Activated naive CD8-positive, alpha-beta T cell treated with anti-CD3 and anti-CD28 coated beads, Interleukin-2, amount 10 ng/mL, durations not matched to agents 7 days and 5 days (primary cell): ENCODE measurements at regions not wholly inside any gene's neighbourhood (a gene's known extent, or its start where the extent isn't known, plus 50 kb on each side); places are given as distances from the start of the nearest gene placed in this dataset.

Experiments used
- ATAC-seq: fragments of 150-1000 bp; cut with Tn5 transposase; one replicate; pipeline ENCODE4 v1.10.0; 2021; ENCODE audit warnings: low read depth, moderate library complexity
- POLR2A ChIA-PET: fragments of 350-600 bp; sonication (Branson Sonifier 250); formaldehyde crosslinking; loops from one replicate; lab custom pipeline; 2021; ENCODE audit warnings: antibody characterized with exemption; lab: Charles Lee
- DNase-seq: peaks from one replicate; pipeline ENCODE4 v3.0.0; 2021
- H3K27ac Mint-ChIP-seq: one replicate; pipeline ENCODE4 v1.8.0; 2022; ENCODE audit warnings: mild to moderate bottlenecking, mixed read lengths
- H3K27me3 Mint-ChIP-seq: one replicate; pipeline ENCODE4 v1.8.0; 2022; ENCODE audit warnings: mild to moderate bottlenecking, moderate library complexity, mixed read lengths
- H3K36me3 Mint-ChIP-seq: one replicate; pipeline ENCODE4 v1.8.0; 2021; ENCODE audit warnings: mild to moderate bottlenecking, mixed read lengths
- H3K4me1 Mint-ChIP-seq: one replicate; pipeline ENCODE4 v1.8.0; 2021; ENCODE audit warnings: mixed read lengths
- H3K4me3 Mint-ChIP-seq: one replicate; pipeline ENCODE4 v1.8.0; 2022; ENCODE audit warnings: mild to moderate bottlenecking, moderate library complexity, mixed read lengths
- H3K9me3 Mint-ChIP-seq: one replicate; pipeline ENCODE4 v1.8.0; 2021; ENCODE audit warnings: mixed read lengths

GRCh38 chr6:145247692-145248419 lies 487.5 kb downstream of the EPM2A start:
- H3K4me3 Mint-ChIP-seq = no peak overlapping the region
- no peaks in the 10 kb centered on the region for H3K36me3 Mint-ChIP-seq
- H3K9me3 Mint-ChIP-seq = no peaks in the 10 kb centered on the region
- H3K4me1 Mint-ChIP-seq = peaks cover 1% of the 10 kb centered on the region
- DNase-seq (no peak), ATAC-seq (no peak)
- POLR2A ChIA-PET = no interaction called here
- H3K27me3 Mint-ChIP-seq = no peaks in the 10 kb centered on the region
- H3K27ac Mint-ChIP-seq = no peak overlapping the region

GRCh38 chr6:145250436-145250835 lies 484.9 kb downstream of the EPM2A start:
- DNase-seq (no peak), ATAC-seq (no peak)
- no peak overlapping the region for H3K4me3 Mint-ChIP-seq
- H3K27me3 Mint-ChIP-seq = no peaks in the 10 kb centered on the region
- POLR2A ChIA-PET = no interaction called here
- H3K36me3 Mint-ChIP-seq = no peaks in the 10 kb centered on the region
- H3K9me3 Mint-ChIP-seq = no peaks in the 10 kb centered on the region
- peaks cover 1% of the 10 kb centered on the region for H3K4me1 Mint-ChIP-seq
- H3K27ac Mint-ChIP-seq = no peak overlapping the region

DNA sequence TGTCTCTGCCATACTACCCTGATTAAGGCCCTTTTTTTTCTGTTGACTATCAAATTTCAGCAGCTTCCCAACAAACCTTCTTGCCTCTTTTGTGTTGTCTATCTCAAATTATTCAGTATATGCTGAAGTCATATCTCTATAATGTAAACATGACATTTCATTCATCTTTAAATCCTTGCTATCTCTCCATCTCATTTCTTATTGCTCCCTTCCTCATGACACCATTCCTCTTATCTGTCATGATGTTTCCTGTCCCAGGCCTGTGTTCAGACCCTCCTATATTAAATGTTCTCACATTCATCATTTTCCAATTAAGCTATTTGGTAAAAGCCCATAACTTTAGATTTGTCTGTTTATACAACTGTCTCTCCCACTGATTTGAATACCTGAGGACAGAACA lies 482.6 kb downstream of the EPM2A start:
- Mint-ChIP-seq H3K27ac (no peak overlapping the region), H3K27me3 (no peaks in the 10 kb centered on the region), H3K9me3 (no peaks in the 10 kb centered on the region), H3K36me3 (no peaks in the 10 kb centered on the region), H3K4me3 (no peak overlapping the region), H3K4me1 (no peaks in the 10 kb centered on the region)
- no peak for ATAC-seq
- no peak for DNase-seq
- POLR2A ChIA-PET = no interaction called here

GRCh38 chr6:145254649-145255401 lies 480.5 kb downstream of the EPM2A start:
- Mint-ChIP-seq H3K9me3 (no peaks in the 10 kb centered on the region), H3K4me1 (no peaks in the 10 kb centered on the region), H3K27ac (no peak overlapping the region), H3K4me3 (no peak overlapping the region), H3K27me3 (no peaks in the 10 kb centered on the region), H3K36me3 (no peaks in the 10 kb centered on the region)
- POLR2A ChIA-PET = no interaction called here
- ATAC-seq = no peak
- DNase-seq = no peak

DNA sequence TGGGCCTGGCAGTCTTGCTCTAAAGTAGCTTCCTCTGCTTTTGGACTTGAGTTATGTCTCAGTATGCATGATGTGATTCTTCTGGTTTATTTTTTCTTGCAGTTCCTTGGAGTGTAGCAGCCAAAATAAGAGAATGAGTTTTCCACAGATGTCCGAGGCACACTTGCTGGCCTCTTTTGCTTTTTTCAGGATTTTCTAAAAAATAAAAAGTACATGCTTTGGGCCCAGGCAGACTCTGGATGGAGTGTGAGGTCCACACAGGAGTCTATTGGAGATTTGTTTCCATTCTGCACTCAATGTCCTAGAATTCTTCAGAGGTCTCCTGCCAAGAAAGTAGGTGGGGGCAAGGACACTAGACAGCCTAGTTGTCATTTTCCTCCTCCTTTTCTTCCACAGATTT lies 477.6 kb downstream of the EPM2A start:
- Mint-ChIP-seq H3K4me1 (no peaks in the 10 kb centered on the region), H3K27ac (no peak overlapping the region), H3K36me3 (no peaks in the 10 kb centered on the region), H3K4me3 (no peak overlapping the region), H3K9me3 (no peaks in the 10 kb centered on the region), H3K27me3 (no peaks in the 10 kb centered on the region)
- no peak for ATAC-seq
- no peak for DNase-seq
- POLR2A ChIA-PET = no interaction called here

DNA sequence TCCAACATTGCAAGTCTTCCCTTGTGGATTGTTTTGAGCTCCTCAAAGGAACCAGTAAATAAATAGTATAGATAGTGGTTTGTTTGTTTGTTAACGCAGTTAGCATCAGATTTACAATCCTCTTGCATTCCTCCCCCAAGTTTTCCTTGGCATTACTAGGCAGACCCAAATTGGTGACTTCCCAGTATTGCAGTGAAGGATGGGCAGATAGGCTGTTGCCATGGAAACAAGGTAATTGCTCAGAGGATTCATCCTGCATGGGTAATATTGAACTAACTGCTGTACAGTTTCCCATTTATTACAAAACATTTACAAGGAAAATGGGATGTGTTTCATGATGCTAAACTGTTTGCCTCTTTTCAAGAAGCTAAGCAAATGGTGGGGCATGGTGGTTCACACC lies 477.2 kb downstream of the EPM2A start:
- H3K4me3 Mint-ChIP-seq = no peak overlapping the region
- POLR2A ChIA-PET = no interaction called here
- no peaks in the 10 kb centered on the region for H3K27me3 Mint-ChIP-seq
- no peaks in the 10 kb centered on the region for H3K9me3 Mint-ChIP-seq
- ATAC-seq (no peak), DNase-seq (no peak)
- H3K4me1 Mint-ChIP-seq = no peaks in the 10 kb centered on the region
- no peaks in the 10 kb centered on the region for H3K36me3 Mint-ChIP-seq
- H3K27ac Mint-ChIP-seq = no peak overlapping the region

- H3K4me1 Mint-ChIP-seq = no peaks in the 10 kb centered on the region
- H3K27ac Mint-ChIP-seq = no peak overlapping the region
- ATAC-seq (no peak), DNase-seq (no peak)
- POLR2A ChIA-PET = no interaction called here
- H3K9me3 Mint-ChIP-seq = no peaks in the 10 kb centered on the region
- peaks cover 2% of the 10 kb centered on the region for H3K27me3 Mint-ChIP-seq
- no peaks in the 10 kb centered on the region for H3K36me3 Mint-ChIP-seq
- no peak overlapping the region for H3K4me3 Mint-ChIP-seq
Measured at GRCh38 chr6:145260484-145261175, 474.7 kb downstream of the EPM2A start.

DNA sequence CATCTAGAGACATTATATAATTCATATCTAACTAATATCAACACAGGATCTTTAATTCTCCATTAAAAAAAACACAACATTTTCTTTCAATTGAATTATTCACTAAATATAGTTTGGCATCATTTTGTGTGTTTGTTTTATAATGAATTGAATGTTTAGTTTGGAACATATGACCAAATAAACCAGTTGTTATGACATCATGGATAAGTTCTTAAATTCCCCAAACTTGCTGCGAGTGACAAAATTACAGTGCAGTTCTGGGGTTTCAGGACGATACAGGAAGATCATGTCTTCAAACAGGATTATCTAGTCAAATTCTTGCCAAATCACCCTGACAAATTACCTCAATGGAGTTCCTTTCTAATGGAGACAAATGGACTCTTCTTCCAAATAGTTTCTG lies 473.6 kb downstream of the EPM2A start:
- Mint-ChIP-seq H3K4me1 (no peaks in the 10 kb centered on the region), H3K27ac (no peak overlapping the region), H3K4me3 (no peak overlapping the region), H3K36me3 (no peaks in the 10 kb centered on the region), H3K27me3 (peaks cover 2% of the 10 kb centered on the region), H3K9me3 (no peaks in the 10 kb centered on the region)
- POLR2A ChIA-PET = no interaction called here
- DNase-seq (no peak), ATAC-seq (no peak)

DNA sequence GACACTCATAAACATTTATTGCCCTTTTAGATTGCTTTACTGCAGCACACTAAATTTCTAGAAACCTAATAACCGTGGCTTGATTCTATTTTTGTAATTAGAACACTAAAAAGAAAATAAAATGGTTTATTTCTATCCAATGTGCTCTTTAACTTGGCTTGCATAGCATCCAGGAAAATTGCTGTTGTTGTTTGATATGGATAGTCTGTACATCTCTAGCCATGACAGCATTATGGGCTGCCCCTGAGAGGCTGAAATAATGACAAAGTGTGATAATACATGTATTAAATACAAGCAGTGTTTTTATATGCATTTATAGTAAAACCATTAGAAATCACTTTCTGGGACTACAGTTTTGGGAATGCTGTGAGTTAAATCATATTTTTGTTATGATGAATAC lies 472.5 kb downstream of the EPM2A start:
- Mint-ChIP-seq H3K9me3 (no peaks in the 10 kb centered on the region), H3K27ac (no peak overlapping the region), H3K27me3 (peaks cover 2% of the 10 kb centered on the region), H3K4me1 (no peaks in the 10 kb centered on the region), H3K4me3 (no peak overlapping the region), H3K36me3 (no peaks in the 10 kb centered on the region)
- DNase-seq (no peak), ATAC-seq (no peak)
- POLR2A ChIA-PET = no interaction called here

GRCh38 chr6:145263778-145264211 lies 471.5 kb downstream of the EPM2A start:
- no peak overlapping the region for H3K4me3 Mint-ChIP-seq
- H3K4me1 Mint-ChIP-seq = no peaks in the 10 kb centered on the region
- peaks cover 2% of the 10 kb centered on the region for H3K27me3 Mint-ChIP-seq
- POLR2A ChIA-PET = no interaction called here
- no peaks in the 10 kb centered on the region for H3K36me3 Mint-ChIP-seq
- no peak for ATAC-seq
- no peak for DNase-seq
- H3K27ac Mint-ChIP-seq = no peak overlapping the region
- no peaks in the 10 kb centered on the region for H3K9me3 Mint-ChIP-seq

GRCh38 chr6:145266432-145267075 lies 468.8 kb downstream of the EPM2A start:
- Mint-ChIP-seq H3K27ac (no peak overlapping the region), H3K4me1 (no peaks in the 10 kb centered on the region), H3K4me3 (no peak overlapping the region), H3K27me3 (peaks cover 2% of the 10 kb centered on the region), H3K36me3 (no peaks in the 10 kb centered on the region), H3K9me3 (no peaks in the 10 kb centered on the region)
- ATAC-seq (no peak), DNase-seq (no peak)
- POLR2A ChIA-PET = no interaction called here

DNA sequence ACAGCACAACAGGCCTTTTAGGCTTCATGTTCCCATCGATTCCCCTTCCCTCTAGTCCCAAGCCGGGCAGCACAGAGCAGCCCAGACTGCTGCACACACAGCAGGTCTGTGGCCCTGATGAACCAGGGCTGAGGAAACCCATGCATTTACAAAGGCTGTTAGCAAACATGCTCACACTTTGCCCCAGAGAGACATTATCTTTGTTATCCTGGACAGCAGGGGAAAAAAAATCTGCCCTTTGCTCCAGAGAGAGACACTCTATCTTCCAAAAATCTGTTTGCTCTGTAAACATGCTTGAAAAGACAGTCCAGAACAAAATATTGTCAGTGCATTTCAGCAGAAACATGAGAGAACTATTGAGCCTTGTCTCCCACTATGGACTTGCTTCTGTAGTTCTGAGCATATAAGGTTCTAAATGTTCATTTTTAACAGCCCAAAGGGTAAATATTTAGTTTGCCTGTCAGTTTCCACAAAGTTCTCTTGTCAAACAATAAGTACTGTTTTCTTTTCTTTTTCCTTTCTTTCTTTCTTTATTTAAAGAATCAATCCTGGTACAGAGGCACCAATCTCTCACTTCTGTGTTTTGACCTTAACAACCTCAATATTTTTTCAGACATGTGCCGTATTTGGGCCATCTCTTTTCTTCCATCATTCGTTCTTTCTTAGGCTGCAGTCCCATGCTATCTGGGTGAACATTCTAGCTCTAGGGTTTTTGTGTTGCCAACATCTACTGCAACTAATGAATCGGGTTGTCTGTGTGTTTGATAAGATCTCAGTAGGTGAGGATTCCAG lies 468.0 kb downstream of the EPM2A start:
- ATAC-seq (no peak), DNase-seq (no peak)
- POLR2A ChIA-PET = no interaction called here
- peaks cover 2% of the 10 kb centered on the region for H3K27me3 Mint-ChIP-seq
- H3K4me3 Mint-ChIP-seq = no peak overlapping the region
- no peaks in the 10 kb centered on the region for H3K36me3 Mint-ChIP-seq
- H3K27ac Mint-ChIP-seq = no peak overlapping the region
- no peaks in the 10 kb centered on the region for H3K9me3 Mint-ChIP-seq
- no peaks in the 10 kb centered on the region for H3K4me1 Mint-ChIP-seq

DNA sequence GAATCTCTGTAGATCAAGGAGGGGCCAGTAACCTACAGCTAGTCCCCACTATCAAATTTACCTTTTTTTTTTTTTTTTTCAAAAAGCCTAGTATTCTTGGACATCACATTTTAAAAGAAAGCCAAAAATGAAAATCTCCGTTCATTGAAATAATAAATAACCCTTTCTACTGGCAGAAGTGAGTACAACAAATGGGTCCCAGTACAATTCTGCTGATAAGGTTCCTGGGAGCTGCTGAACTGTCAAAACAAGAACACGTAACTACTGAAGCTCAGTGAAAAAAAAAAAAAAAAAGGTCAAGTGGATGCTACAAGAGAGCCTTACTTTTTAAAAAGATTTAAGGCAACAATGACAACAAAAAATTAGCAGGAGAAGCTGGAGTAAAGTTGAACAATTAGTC lies 464.9 kb downstream of the EPM2A start:
- ATAC-seq = no peak
- H3K4me1 Mint-ChIP-seq = no peaks in the 10 kb centered on the region
- peaks cover 2% of the 10 kb centered on the region for H3K27me3 Mint-ChIP-seq

More for the DNA sequence above, 464.9 kb downstream of the EPM2A start:
- Mint-ChIP-seq H3K4me3 (no peak overlapping the region), H3K9me3 (no peaks in the 10 kb centered on the region), H3K36me3 (no peaks in the 10 kb centered on the region), H3K27ac (no peak overlapping the region)
- DNase-seq = no peak
- POLR2A ChIA-PET = no interaction called here
